ENCODE measurements at regions not wholly inside any gene's neighbourhood (a gene's known extent, or its start where the extent isn't known, plus 50 kb on each side); places are given as distances from the start of the nearest gene placed in this dataset.

- no peak for DNase-seq
Observed at GRCh38 chr4:36841583-36842326, 402.8 kb upstream of the NWD2 start.

DNA sequence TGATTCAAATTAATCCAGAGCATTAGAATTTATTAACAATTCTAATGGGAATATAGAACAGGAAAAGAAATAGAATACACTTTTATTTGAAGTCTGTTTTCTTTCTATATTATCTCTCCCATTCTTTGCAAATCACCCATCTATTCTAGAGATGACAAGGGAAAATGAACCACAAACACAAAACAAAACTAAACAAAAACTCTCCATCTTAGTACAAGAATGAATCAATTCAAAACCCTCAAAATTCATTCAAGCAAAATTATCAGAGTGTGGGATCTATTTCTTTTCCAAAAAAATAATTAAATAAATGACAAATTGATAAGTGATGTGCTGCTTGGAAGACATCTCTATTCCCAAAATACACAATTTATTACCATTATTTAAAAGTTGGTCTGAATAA is 400.1 kb upstream of the NWD2 start:
- DNase-seq, result no peak

DNA sequence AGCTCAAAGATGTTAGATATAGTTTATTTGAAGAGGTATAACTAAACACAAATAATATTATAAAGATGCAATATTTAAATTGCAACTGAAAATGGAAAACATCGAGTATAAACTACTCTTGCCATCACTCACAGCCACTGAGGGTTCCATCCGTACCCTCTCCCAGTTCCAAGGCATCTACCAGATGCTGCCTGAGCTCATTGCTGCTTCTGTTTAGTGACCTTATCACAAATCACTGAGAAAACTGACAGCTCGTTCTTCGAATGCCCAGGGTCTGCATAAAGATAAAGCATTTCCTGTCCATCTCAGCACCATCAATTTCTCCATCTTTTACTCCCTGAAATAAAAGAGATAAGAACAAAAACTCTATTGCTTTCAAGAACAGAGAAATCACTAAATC is 391.7 kb upstream of the NWD2 start:
- DNase-seq, result no peak

GRCh38 chr4:36854554-36854953 is 390.0 kb upstream of the NWD2 start:
- no peak for DNase-seq

GRCh38 chr4:36863601-36864000 is 380.9 kb upstream of the NWD2 start:
- DNase-seq, result no peak

DNA sequence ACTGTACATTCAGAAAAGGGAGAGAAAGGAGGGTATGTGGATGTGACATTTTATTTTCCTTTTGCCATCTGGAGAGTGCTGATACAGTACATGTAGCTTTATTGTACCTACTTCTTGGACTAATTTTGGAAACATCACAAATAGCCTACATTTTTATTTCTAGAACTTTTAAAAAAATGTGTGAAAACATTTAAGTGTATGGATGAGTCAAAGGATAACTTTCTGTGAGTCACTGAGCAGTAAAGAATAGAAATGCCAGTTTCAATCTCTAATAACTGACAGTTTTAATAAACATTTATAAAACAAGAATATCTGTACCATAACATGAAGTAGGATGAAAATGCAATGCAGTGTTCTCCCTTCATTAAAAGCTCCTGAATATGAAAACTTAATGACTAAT is 374.4 kb upstream of the NWD2 start:
- DNase-seq, result no peak

DNA sequence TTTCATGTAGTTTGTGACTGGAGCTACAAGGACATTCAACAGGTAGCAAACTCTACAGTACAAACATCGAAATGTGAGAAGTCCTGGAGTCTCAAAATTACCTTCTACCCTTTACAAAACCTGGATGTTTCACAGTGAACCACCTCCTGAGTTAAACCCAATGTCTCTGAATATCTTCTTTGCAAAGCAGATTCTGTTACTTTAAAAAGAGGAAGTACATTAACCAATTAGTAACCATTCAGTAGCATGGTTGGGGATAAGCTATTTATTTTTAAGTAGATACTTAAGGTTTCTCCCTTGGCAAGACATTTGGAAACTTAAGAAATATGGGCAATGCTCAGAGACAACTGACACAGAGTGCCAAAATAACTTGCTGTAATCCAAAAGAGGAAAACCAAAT is 371.9 kb upstream of the NWD2 start:
- no peak for DNase-seq

DNA sequence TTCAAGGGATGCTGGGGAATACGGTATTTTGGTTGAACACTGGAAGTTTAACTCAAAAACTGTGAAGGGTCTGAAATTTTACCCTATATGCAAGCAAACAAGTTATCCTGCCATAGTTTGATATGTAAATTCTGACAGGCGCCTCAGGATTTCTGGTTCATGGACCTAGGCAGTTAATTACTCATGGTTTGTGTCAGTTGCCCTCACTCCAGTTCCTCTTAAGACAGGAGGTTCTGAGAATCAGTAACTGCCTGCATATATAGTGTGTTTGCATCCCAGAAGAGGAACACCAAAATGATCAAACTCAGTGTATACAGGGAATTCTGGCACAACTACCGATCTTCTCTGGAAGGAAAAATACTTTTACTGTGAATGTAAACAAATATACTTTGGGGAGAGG is 360.4 kb upstream of the NWD2 start:
- DNase-seq, result no peak

- no peak for DNase-seq
Observed at GRCh38 chr4:36891971-36892370, 352.6 kb upstream of the NWD2 start.

DNA sequence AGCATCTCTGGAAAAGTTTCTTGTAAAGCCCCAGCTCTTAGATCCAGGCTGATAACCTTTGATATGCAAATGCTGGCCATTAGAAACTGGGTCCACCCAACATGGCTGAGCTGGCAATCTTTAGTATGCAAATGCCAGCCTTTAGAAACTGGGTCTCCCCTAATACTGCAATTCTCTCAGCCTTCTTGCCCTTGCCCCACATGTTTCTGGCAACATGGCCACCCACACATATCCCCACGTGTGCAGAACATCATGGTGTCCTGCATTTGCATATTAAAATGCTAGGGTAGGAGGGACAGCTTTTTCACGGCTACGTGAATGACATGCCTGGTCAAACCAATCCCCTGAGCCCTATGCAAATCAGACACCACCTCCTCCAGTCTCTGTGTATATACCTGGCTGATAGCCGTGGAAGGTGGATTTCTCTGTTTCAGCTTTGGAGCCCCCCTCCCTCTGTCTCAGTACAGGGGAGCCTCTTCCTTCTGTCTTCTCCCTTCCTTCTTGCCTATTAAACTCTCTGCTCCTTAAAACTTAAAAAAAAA is 344.0 kb upstream of the NWD2 start:
- no peak for DNase-seq

- DNase-seq, result no peak
Observed at GRCh38 chr4:36904823-36905222, 339.7 kb upstream of the NWD2 start.

DNA sequence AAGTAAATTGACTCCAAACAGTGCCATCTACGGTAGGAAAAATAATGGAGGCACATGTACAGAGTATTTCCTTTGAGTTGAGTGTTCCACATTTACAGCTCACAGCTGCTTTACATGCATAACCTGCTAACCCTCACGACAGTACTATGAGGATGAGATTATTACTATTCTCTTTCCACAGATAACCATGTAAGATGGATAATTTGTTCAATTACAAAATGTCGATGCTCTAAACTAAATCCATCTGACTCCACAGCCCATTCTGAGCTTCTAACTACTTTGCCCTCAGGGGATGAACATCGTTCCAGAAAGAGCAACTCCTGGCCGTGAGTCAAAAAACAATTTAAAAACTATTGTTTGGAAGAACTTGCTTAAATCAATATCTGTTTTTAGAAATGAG is 330.4 kb upstream of the NWD2 start:
- no peak for DNase-seq

DNA sequence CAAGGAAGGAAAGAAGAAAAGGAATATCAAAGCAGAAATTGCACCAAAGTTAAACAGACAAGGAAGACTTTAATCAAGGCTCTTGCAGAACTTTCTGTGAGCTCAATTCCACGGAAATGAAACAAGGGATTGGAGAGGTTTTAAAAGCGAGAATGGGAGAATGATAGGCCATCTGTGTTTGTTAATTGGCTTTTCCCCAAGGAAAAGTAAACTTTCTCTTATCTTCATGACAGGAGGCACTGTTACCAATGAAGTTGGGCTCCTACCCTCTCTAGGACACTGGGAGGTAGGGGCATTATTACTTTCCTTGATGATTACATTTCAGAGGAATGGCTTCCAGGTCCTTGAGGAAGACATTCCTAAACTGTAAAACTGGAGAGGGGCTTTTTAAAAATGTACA is 328.8 kb upstream of the NWD2 start:
- no peak for DNase-seq

DNA sequence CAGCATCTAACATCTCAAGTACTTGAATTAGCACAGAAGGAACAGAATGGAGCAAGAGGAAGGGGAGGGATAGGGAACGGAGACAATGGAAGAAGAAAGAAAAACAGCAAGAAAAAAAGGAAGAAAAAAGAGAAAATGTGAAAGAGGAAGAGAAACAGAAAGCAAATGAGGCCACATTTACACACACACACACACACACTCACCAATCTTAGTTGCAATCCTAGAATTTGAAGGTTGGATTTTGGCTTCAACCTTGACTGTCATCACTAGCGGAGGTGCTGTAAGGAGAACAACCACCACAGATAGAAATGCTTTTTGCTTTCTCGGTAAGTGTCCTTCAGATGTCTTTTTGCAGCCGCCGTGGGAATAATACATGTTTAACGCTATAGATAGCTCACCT is 327.1 kb upstream of the NWD2 start:
- no peak for DNase-seq

GRCh38 chr4:36919721-36920120 is 324.8 kb upstream of the NWD2 start:
- DNase-seq, result no peak

DNA sequence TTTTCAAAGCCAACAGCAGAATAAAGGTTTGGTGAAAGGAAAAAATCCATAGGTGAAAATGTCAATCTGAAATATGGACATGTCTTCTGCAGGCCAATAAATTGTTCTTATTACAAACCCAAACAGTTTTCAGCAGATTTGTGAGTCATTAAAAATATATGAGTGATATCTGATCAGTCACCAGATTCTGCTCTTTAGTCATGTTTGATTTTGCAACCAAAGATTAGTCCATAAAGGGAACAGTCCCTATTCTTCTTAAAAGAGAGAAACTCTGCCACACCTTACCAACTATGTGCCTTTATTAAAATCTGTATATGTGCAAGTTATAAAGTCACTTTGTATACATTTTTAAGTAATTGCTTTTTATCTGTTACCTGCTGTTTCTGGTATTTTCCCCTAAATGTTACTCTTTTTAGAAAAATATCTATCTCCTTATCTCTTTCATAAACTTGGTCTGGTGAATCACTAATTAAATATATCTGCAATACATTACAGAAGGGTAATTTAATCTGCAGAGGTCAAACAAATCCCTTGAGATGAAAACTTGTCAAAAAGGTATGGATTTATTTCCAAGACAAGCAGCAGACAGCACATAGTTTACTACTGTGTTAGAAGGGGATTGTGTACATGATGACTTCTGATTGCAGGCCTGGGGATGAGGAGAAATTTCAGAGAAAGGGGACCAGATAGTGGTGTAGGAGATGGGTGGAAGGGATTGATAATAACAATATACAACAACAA is 322.9 kb upstream of the NWD2 start:
- DNase-seq, result no peak

DNA sequence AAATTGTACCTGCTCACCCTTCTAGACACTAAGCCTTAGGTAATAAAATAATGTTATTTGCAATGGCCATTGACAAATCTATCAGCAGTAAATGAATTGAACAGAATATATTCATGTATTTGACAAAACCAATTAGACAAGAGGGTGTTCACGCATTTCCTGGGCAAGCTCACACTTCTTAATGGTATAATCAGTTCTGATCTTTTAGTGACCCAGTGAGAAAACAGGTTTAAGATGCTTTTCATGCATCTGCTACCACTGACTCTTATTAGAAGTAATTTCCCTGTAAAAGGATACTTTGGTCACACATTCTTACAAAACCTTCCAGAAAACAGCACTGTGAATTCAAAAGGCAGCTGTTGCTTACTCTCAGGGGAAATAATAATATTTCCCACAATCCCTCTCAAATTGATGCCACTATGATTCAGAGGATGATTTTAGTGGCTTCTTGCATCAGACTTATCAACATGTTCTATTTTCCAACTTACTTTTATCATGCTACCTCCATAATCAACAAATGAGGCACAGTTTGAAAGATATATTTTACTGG is 313.9 kb upstream of the NWD2 start:
- DNase-seq, result no peak

DNA sequence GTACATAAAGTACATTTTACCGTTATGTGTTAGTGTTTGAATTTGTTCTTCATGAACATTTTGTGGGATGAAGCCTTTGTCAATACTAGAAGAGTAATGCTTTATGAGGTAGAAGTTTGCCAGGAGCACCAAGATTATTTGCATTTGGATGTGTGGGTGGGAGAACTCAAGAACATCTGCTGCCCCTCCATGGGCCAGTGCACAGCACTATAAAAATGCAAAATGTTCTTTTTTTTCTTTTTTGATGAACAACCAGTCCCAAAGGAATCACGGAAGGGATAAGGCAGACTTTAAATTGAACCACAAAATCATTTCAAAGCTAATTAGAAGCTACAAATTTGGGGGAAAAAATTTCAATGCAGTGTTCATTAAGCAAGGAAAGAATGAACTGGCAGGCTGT is 300.3 kb upstream of the NWD2 start:
- DNase-seq, result no peak

DNA sequence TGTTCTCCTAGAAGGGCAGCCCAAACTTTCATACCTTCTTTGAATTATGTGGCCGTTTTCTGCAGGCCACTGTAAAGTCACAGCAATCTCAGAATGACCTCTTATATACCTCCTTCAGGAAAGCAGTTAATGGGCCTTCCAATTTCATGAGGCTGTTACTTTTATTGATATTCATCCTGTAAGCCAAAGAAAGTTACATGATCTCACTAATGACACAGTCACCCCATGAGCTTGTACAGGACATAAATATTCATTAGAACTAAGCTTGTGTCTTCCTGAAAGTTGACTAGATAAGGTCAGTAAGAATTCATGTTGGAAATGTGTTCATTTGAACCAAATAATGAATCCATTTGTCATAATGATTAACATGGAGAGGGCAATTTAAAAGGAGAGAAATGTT is 283.1 kb upstream of the NWD2 start:
- DNase-seq, result no peak

DNA sequence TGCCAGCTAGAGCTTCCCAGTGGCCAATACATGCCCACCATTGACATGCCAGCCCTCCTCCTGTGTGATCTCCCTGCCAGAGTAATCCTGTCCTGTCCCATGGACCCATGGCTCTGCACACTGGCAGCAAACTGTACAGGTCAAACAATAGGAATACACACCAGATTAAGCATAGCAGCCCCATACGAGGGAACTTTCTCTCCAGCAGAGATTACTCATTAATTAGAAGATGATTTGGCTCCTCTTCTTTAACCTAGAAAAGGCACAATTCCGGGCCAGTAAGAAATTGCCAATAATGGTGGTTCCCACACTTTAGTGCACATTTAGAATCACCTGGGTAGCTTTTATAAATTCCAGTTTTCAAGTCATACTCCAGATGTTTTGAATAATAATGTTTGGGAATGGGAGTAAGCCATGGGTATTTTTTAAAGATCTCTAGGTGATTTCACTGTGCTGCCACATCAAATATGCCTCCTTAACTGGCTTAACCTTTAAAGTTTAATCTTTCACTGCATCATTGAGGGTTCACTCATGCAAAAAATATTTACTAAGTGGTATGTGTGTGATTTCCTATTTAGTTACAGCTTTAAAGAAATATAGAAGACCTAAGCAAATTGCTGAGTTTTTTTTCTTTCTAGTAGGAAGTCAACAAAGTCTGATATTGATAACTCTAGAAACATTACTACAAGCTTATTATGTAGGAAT is 277.6 kb upstream of the NWD2 start:
- DNase-seq, result no peak

- DNase-seq, result no peak
Observed at GRCh38 chr4:36979533-36979932, 265.0 kb upstream of the NWD2 start.

DNA sequence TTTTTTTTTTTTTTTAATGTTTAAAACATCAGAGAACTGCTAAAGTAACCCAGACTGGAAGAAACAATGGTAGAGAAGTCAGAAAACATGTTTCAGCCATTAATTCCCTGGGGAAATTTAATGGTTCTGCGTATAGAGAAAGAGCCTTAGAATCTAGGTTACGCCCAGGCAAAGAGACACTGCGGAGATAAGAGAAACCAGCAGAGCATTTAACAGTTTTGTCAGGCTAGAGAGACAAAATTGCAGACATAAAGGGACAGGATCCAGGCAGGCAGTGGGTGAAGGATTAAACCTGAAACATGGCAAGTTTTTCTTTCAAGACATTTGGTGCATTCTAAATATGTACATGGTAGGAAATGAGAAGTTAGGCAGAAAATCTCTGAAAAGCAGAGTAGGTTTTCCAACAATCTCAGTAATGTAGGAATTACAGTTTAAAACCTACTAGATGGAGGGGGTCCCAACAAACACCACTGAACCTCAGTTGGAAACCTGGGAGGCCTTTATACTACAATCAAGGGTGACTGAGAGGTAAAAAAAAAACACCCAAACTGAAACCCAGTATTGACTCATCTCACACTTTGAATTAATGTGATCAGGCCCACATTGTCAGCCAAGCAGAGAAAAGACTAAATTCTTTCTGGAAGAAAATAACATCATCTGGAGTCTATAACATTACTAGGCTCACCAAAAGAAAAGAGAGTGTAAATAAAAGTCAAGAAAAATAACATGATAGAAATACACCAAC is 254.2 kb upstream of the NWD2 start:
- no peak for DNase-seq

DNA sequence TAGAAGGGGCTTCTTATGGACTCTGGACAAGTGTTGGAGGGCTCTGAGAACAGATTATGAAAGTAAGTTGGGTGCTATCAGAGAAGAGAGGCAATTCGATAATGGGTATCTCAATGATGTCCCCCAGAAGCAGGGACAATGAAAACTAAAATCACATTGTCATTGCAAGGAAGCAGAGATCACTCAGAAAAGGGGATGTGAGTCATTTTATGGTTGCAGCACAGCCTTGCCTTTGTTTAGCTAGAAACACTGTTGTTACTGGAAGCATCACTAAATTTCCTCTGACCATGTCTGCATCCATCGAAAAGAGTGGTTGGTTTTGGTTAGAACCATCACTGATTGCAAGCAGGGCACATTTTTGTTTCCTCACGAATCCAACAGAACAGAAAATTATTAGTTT is 246.8 kb upstream of the NWD2 start:
- DNase-seq, result no peak

All from inflammatory macrophage treated with lipopolysaccharide for 4 hours (primary cell).